ENCODE measurements at regions not wholly inside any gene's neighbourhood (a gene's known extent, or its start where the extent isn't known, plus 50 kb on each side); places are given as distances from the start of the nearest gene placed in this dataset.
"Not testable (repeated sequence)": the region's sequence is repeated elsewhere in the genome, so short reads cannot be mapped to it uniquely, and the experiment has no call there.

- H3K9me3 ChIP-seq, result peaks cover 11% of the 10 kb centered on the region
- not testable (repeated sequence) for H3K4me3 ChIP-seq; DNase-seq (ENCODE audit: low spot score); H3K4me1 ChIP-seq (ENCODE audit: control insufficient read depth in 1 of 2, low read depth in 2 of 2); ATAC-seq (ENCODE audit: insufficient number of reproducible peaks, low FRiP score, low read depth); H3K27me3 ChIP-seq (replicated peaks; ENCODE audit: insufficient read depth); H3K27ac ChIP-seq; H3K36me3 ChIP-seq
Observed at GRCh38 chr4:49117951-49118350, 131.9 kb downstream of the CWH43 start.

DNA sequence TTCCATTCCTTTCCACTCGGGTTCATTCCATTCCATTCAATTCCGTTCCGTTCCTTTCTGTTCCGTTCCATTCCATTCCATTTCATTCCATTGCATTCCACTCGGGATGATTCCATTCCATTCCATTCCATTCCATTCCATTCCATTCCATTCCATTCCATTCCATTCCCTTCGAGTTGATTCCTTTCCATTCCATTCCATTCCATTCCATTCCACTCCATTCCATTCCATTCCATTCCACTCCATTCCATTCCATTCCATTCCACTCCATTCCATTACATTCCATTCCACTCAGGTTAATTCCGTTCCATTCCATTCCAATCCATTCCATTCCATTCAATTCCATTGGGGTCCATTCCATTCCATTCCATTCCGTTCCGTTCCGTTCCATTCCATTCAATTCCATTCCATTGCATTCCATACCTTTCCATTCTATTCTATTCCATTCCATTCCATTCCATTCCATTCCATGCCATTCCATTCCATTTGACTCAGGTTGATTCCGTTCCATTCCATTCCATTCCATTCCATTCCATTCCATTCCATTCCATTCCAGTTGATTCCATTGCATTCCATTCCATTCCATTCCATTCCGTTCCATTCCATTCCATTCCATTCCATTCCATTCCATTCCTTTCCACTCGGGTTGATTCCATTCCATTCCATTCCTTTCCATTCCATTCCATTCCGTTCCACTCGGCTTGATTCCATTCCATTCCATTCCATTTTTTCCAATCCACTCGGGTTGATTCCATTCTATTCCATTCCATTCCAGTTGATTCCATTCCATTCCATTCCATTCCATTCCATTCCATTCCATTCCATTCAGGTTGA, 132.5 kb downstream of the CWH43 start:
- H3K4me1 ChIP-seq (ENCODE audit: control insufficient read depth in 1 of 2, low read depth in 2 of 2); H3K36me3 ChIP-seq; H3K27me3 ChIP-seq (replicated peaks; ENCODE audit: insufficient read depth); DNase-seq (ENCODE audit: low spot score); H3K4me3 ChIP-seq; H3K27ac ChIP-seq: not testable (repeated sequence)
- ATAC-seq (ENCODE audit: insufficient number of reproducible peaks, low FRiP score, low read depth), result peak; percentile 75
- peaks cover 11% of the 10 kb centered on the region for H3K9me3 ChIP-seq

GRCh38 chr4:49119345-49119744, 133.3 kb downstream of the CWH43 start:
- not testable (repeated sequence) for H3K4me1 ChIP-seq (ENCODE audit: control insufficient read depth in 1 of 2, low read depth in 2 of 2); H3K4me3 ChIP-seq; H3K27ac ChIP-seq; H3K27me3 ChIP-seq (replicated peaks; ENCODE audit: insufficient read depth); H3K36me3 ChIP-seq; DNase-seq (ENCODE audit: low spot score)
- H3K9me3 ChIP-seq, result peaks cover 11% of the 10 kb centered on the region
- ATAC-seq (ENCODE audit: insufficient number of reproducible peaks, low FRiP score, low read depth), result peak; percentile 8

- not testable (repeated sequence) for H3K27ac ChIP-seq; DNase-seq (ENCODE audit: low spot score); H3K27me3 ChIP-seq (replicated peaks; ENCODE audit: insufficient read depth); ATAC-seq (ENCODE audit: insufficient number of reproducible peaks, low FRiP score, low read depth); H3K9me3 ChIP-seq; H3K4me1 ChIP-seq (ENCODE audit: control insufficient read depth in 1 of 2, low read depth in 2 of 2); H3K4me3 ChIP-seq; H3K36me3 ChIP-seq
Observed at GRCh38 chr4:49120042-49120779, 134.1 kb downstream of the CWH43 start.

DNA sequence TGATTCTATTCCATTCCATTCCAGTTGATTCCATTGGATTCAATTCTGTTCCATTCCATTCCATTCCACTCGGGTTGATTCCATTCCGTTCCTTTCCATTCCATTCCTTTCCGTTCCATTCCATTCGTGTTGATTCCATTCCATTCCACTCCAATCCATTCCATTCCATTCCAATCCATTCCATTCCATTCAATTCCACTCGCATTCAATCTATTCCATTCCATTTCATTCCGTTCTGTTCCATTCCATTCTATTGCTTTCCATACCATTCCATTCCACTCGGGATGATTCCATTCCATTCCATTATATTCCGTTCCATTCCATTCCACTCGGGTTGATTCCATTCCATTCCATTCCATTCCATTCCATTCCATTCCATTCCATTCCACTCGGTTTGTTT, 134.7 kb downstream of the CWH43 start:
- H3K27me3 ChIP-seq (replicated peaks; ENCODE audit: insufficient read depth); H3K36me3 ChIP-seq; H3K4me3 ChIP-seq; H3K27ac ChIP-seq; H3K4me1 ChIP-seq (ENCODE audit: control insufficient read depth in 1 of 2, low read depth in 2 of 2); DNase-seq (ENCODE audit: low spot score); H3K9me3 ChIP-seq: not testable (repeated sequence)
- ATAC-seq (ENCODE audit: insufficient number of reproducible peaks, low FRiP score, low read depth), result peak; percentile 93

GRCh38 chr4:49126443-49126842, 140.4 kb downstream of the CWH43 start:
- not testable (repeated sequence) for H3K4me1 ChIP-seq (ENCODE audit: control insufficient read depth in 1 of 2, low read depth in 2 of 2); H3K27me3 ChIP-seq (replicated peaks; ENCODE audit: insufficient read depth); H3K4me3 ChIP-seq; H3K27ac ChIP-seq; DNase-seq (ENCODE audit: low spot score); H3K36me3 ChIP-seq; ATAC-seq (ENCODE audit: insufficient number of reproducible peaks, low FRiP score, low read depth); H3K9me3 ChIP-seq

DNA sequence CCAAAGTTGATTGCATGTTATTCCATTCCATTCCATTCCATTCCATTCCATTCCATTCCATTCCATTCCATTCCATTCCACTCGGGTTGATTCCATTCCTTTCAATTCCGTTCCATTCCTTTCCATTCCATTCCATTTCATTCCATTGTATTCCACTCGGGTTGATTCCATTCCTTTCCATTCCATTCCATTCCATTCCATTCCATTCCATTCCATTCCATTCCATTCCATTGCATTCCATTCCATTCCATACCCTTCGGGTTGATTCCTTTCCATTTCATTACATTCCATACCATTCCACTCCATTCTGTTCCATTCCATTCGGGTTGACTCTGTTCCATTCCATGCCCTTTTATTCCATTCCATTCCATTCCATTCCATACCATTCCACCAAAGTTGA, 140.8 kb downstream of the CWH43 start:
- H3K27me3 ChIP-seq (replicated peaks; ENCODE audit: insufficient read depth); DNase-seq (ENCODE audit: low spot score); H3K9me3 ChIP-seq; H3K4me3 ChIP-seq; H3K4me1 ChIP-seq (ENCODE audit: control insufficient read depth in 1 of 2, low read depth in 2 of 2); H3K27ac ChIP-seq; H3K36me3 ChIP-seq; ATAC-seq (ENCODE audit: insufficient number of reproducible peaks, low FRiP score, low read depth): not testable (repeated sequence)

- not testable (repeated sequence) for H3K36me3 ChIP-seq; H3K27ac ChIP-seq; H3K4me1 ChIP-seq (ENCODE audit: control insufficient read depth in 1 of 2, low read depth in 2 of 2); H3K4me3 ChIP-seq; ATAC-seq (ENCODE audit: insufficient number of reproducible peaks, low FRiP score, low read depth); DNase-seq (ENCODE audit: low spot score); H3K27me3 ChIP-seq (replicated peaks; ENCODE audit: insufficient read depth); H3K9me3 ChIP-seq
Observed at GRCh38 chr4:49129385-49129784, 143.3 kb downstream of the CWH43 start.

- H3K4me1 ChIP-seq (ENCODE audit: control insufficient read depth in 1 of 2, low read depth in 2 of 2); DNase-seq (ENCODE audit: low spot score); H3K36me3 ChIP-seq; H3K27ac ChIP-seq; H3K4me3 ChIP-seq; H3K27me3 ChIP-seq (replicated peaks; ENCODE audit: insufficient read depth); H3K9me3 ChIP-seq: not testable (repeated sequence)
- peak; percentile 69 for ATAC-seq (ENCODE audit: insufficient number of reproducible peaks, low FRiP score, low read depth)
Observed at GRCh38 chr4:49129870-49130269, 143.8 kb downstream of the CWH43 start.

- H3K27ac ChIP-seq; H3K4me1 ChIP-seq (ENCODE audit: control insufficient read depth in 1 of 2, low read depth in 2 of 2); H3K36me3 ChIP-seq; H3K4me3 ChIP-seq; H3K27me3 ChIP-seq (replicated peaks; ENCODE audit: insufficient read depth); DNase-seq (ENCODE audit: low spot score); H3K9me3 ChIP-seq: not testable (repeated sequence)
- ATAC-seq (ENCODE audit: insufficient number of reproducible peaks, low FRiP score, low read depth), result peak; percentile 1
Observed at GRCh38 chr4:49130724-49131123, 144.6 kb downstream of the CWH43 start.

DNA sequence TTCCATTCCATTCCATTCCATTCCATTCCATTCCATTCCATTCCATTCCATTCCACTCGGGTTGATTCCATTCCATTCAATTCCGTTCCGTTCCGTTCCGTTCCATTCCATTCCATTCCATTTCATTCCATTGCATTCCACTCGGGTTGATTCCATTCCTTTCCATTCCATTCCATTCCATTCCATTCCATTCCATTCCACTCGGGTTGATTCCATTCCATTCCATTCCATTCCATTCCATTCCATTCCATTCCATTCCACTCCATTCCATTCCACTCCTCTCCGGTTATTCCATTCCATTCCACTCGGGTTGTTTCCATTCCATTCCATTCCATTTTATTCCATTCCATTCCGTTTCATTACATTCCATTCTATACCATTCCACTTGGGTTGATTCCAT, 151.0 kb downstream of the CWH43 start:
- not testable (repeated sequence) for H3K4me1 ChIP-seq (ENCODE audit: control insufficient read depth in 1 of 2, low read depth in 2 of 2); H3K27ac ChIP-seq; H3K9me3 ChIP-seq; H3K36me3 ChIP-seq; DNase-seq (ENCODE audit: low spot score); H3K27me3 ChIP-seq (replicated peaks; ENCODE audit: insufficient read depth); H3K4me3 ChIP-seq
- ATAC-seq (ENCODE audit: insufficient number of reproducible peaks, low FRiP score, low read depth), result peak; percentile 89

- H3K27me3 ChIP-seq (replicated peaks; ENCODE audit: insufficient read depth); H3K9me3 ChIP-seq; H3K4me1 ChIP-seq (ENCODE audit: control insufficient read depth in 1 of 2, low read depth in 2 of 2); H3K36me3 ChIP-seq; H3K4me3 ChIP-seq; DNase-seq (ENCODE audit: low spot score); ATAC-seq (ENCODE audit: insufficient number of reproducible peaks, low FRiP score, low read depth); H3K27ac ChIP-seq: not testable (repeated sequence)
Observed at GRCh38 chr4:49137961-49138360, 151.9 kb downstream of the CWH43 start.

Measured in thoracic aorta (tissue), 2 donors.